ENCODE measurements at regions not wholly inside any gene's neighbourhood (a gene's known extent, or its start where the extent isn't known, plus 50 kb on each side); places are given as distances from the start of the nearest gene placed in this dataset.

GRCh38 chr6:95186710-95187109 lies 390.6 kb upstream of the MANEA start:
- TF ChIP-seq POLR2A (IDR thresholded peaks at IDR 0.05; ENCODE audit: control extremely low read depth in 1 of 2, low read depth in 2 of 2, low read length in 2 of 2) (no peak), TEAD4 (IDR thresholded peaks at IDR 0.05; ENCODE audit: low read depth, low read length) (no peak), GTF2F1 (IDR thresholded peaks at IDR 0.05; ENCODE audit: borderline replicate concordance, low read depth, low read length) (no peak), SIX5 (IDR thresholded peaks at IDR 0.05; ENCODE audit: low read depth, low read length) (no peak), SIN3A (conservative IDR thresholded peaks at IDR 0.05 in 1 of 2, IDR thresholded peaks at IDR 0.05 in 1 of 2; ENCODE audit: low read depth in 1 of 2, low read length in 2 of 2) (no peak), TAF7 (optimal IDR thresholded peaks at IDR 0.05; ENCODE audit: borderline replicate concordance, low read depth, low read length) (no peak), CTCF (IDR thresholded peaks at IDR 0.05; ENCODE audit: control extremely low read depth in 1 of 3, insufficient read depth in 1 of 3, low read depth in 1 of 3, low read length in 3 of 3) (no peak), USF2 (IDR thresholded peaks at IDR 0.05; ENCODE audit: low read length) (no peak), TAF1 (IDR thresholded peaks at IDR 0.05; ENCODE audit: low read depth, low read length) (no peak), EZH2 (IDR thresholded peaks at IDR 0.05; ENCODE audit: low read depth, low read length, severe bottlenecking) (no peak), RFX5 (IDR thresholded peaks at IDR 0.05; ENCODE audit: borderline replicate concordance, low read depth, low read length) (no peak), MAX (IDR thresholded peaks at IDR 0.05) (no peak), RBBP5 (IDR thresholded peaks at IDR 0.05; ENCODE audit: borderline replicate concordance, low read depth, low read length) (no peak), CTBP2 (IDR thresholded peaks at IDR 0.05; ENCODE audit: borderline replicate concordance, insufficient read depth, insufficient read length, low read length) (no peak)
